IMR-90 (cell line): ENCODE measurements at regions not wholly inside any gene's neighbourhood (a gene's known extent, or its start where the extent isn't known, plus 50 kb on each side); places are given as distances from the start of the nearest gene placed in this dataset.

Experiments used
- POLR2A ChIP-seq: IDR thresholded peaks from 2 replicates; pipeline ENCODE4 v1.6.1; 2012; ENCODE audit warnings: mild to moderate bottlenecking, low read depth, low read length
- USF2 ChIP-seq: fragments of 150-350 bp; IDR thresholded peaks from 2 replicates; pipeline ENCODE4 v1.6.1; 2017; ENCODE audit warnings: mild to moderate bottlenecking, antibody characterized with exemption, low read length, low read depth
- TF ChIP-seq, protein P1 (sequence below): conservative IDR thresholded peaks from 2 replicates; pipeline ENCODE4 v1.5.1; 2012; ENCODE audit warnings: mild to moderate bottlenecking, low read depth, low read length, improper control_type of control experiment

GRCh38 chr6:22497276-22497675, 72.1 kb upstream of the HDGFL1 start:
- TF ChIP-seq USF2 (no peak), POLR2A (no peak)
- TF ChIP-seq, protein P1, sequence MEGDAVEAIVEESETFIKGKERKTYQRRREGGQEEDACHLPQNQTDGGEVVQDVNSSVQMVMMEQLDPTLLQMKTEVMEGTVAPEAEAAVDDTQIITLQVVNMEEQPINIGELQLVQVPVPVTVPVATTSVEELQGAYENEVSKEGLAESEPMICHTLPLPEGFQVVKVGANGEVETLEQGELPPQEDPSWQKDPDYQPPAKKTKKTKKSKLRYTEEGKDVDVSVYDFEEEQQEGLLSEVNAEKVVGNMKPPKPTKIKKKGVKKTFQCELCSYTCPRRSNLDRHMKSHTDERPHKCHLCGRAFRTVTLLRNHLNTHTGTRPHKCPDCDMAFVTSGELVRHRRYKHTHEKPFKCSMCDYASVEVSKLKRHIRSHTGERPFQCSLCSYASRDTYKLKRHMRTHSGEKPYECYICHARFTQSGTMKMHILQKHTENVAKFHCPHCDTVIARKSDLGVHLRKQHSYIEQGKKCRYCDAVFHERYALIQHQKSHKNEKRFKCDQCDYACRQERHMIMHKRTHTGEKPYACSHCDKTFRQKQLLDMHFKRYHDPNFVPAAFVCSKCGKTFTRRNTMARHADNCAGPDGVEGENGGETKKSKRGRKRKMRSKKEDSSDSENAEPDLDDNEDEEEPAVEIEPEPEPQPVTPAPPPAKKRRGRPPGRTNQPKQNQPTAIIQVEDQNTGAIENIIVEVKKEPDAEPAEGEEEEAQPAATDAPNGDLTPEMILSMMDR: no peak
